SK-N-SH treated with all-trans-retinoic acid at 6 μM for 48 hours (cell line): ENCODE measurements at regions not wholly inside any gene's neighbourhood (a gene's known extent, or its start where the extent isn't known, plus 50 kb on each side); places are given as distances from the start of the nearest gene placed in this dataset.

Experiments used
- TOX ChIP-seq: fragments of 250-450 bp; sonication (Bioruptor Pico); IDR thresholded peaks from 2 replicates; pipeline ENCODE4 v1.8.0; 2021; ENCODE audit warnings: mild to moderate bottlenecking, moderate library complexity, borderline replicate concordance
- TF ChIP-seq, protein P1 (sequence below): fragments of 250-450 bp; sonication (Bioruptor Pico); IDR thresholded peaks from 2 replicates; pipeline ENCODE4 v1.5.1; 2020; ENCODE audit warnings: low read depth, mild to moderate bottlenecking, moderate library complexity

DNA sequence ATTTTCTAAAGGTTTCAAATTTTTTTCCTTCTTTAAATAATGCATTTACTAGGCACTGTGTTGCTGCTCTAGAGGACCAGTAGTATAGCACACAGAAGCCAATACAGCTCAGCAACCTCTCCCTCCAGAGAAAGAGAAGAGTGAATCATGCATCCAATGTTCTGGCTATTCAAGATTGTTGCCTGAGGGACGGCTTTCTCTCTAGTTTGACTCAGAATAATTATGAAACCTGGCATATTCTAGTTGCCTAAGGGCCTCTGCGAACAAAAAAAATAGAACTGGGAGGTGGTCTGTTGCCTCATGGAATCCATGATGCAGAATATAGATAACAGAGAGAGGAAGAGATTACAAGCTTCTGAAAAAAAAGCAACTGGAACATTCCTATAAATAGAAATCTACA lies 1233.3 kb upstream of the PABPC4L start:
- no peak for TF ChIP-seq TOX (CRISPR knock-in tag)
- TF ChIP-seq, protein P1, sequence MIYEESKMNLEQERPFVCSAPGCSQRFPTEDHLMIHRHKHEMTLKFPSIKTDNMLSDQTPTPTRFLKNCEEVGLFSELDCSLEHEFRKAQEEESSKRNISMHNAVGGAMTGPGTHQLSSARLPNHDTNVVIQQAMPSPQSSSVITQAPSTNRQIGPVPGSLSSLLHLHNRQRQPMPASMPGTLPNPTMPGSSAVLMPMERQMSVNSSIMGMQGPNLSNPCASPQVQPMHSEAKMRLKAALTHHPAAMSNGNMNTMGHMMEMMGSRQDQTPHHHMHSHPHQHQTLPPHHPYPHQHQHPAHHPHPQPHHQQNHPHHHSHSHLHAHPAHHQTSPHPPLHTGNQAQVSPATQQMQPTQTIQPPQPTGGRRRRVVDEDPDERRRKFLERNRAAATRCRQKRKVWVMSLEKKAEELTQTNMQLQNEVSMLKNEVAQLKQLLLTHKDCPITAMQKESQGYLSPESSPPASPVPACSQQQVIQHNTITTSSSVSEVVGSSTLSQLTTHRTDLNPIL (CRISPR knock-in tag), result no peak
